WTC11 (cell line): ENCODE measurements at regions not wholly inside any gene's neighbourhood (a gene's known extent, or its start where the extent isn't known, plus 50 kb on each side); places are given as distances from the start of the nearest gene placed in this dataset.

Experiments
- ATAC-seq: fragments of 200-7000 bp; cut with Tn5 transposase; 2 replicates; pipeline ENCODE4 v1.10.0; 2021; ENCODE audit warnings: mild to moderate bottlenecking, moderate library complexity
- CTCF ChIA-PET: fragments of 300-600 bp; sonication (Branson Sonifier 250); formaldehyde crosslinking; loops from one replicate; lab custom pipeline; 2021; ENCODE audit warnings: antibody characterized with exemption; lab: Charles Lee
- POLR2A ChIA-PET: fragments of 350-600 bp; sonication (Branson Sonifier 250); formaldehyde crosslinking; loops from one replicate; lab custom pipeline; 2021; ENCODE audit warnings: antibody characterized with exemption; lab: Charles Lee
- DNase-seq: peaks from one replicate; pipeline ENCODE4 v3.0.0; 2021; ENCODE audit warnings: low spot score
- H3K27ac Mint-ChIP-seq: 2 replicates; pipeline ENCODE4 v1.8.0; 2021; ENCODE audit warnings: mixed read lengths
- H3K27me3 Mint-ChIP-seq: 2 replicates; pipeline ENCODE4 v1.8.0; 2021; ENCODE audit warnings: low read depth, mild to moderate bottlenecking, moderate library complexity, mixed read lengths
- H3K36me3 Mint-ChIP-seq: 2 replicates; pipeline ENCODE4 v1.8.0; 2021; ENCODE audit warnings: mixed read lengths
- H3K4me1 Mint-ChIP-seq: 2 replicates; pipeline ENCODE4 v1.8.0; 2022; ENCODE audit warnings: mixed read lengths
- H3K4me3 Mint-ChIP-seq: 2 replicates; pipeline ENCODE4 v1.8.0; 2021; ENCODE audit warnings: mild to moderate bottlenecking, moderate library complexity, mixed read lengths
- H3K9me3 Mint-ChIP-seq: 2 replicates; pipeline ENCODE4 v1.8.0; 2021; ENCODE audit warnings: mixed read lengths
- FOXP1 ChIP-seq: sonication (generic); formaldehyde crosslinking; IDR thresholded peaks from 2 replicates; pipeline ENCODE4 v1.8.0; 2022; ENCODE audit warnings: missing genetic modification reagents, mild to moderate bottlenecking, moderate library complexity, borderline replicate concordance
- JUN ChIP-seq: sonication (generic); formaldehyde crosslinking; IDR thresholded peaks from 2 replicates; pipeline ENCODE4 v1.8.0; 2023; ENCODE audit warnings: mild to moderate bottlenecking, missing genetic modification reagents
- KAT7 ChIP-seq: sonication (generic); formaldehyde crosslinking; IDR thresholded peaks from 2 replicates; pipeline ENCODE4 v1.8.1; 2023; ENCODE audit warnings: missing genetic modification reagents, mild to moderate bottlenecking, borderline replicate concordance
- NFE2L1 ChIP-seq: sonication (generic); formaldehyde crosslinking; IDR thresholded peaks from 2 replicates; pipeline ENCODE4 v1.8.1; 2023; ENCODE audit warnings: missing genetic modification reagents
- NR2C2 ChIP-seq: sonication (generic); formaldehyde crosslinking; IDR thresholded peaks from 2 replicates; pipeline ENCODE4 v1.8.0; 2022; ENCODE audit warnings: mild to moderate bottlenecking, missing genetic modification reagents
- OVOL2 ChIP-seq: fragments of 250-450 bp; sonication (Bioruptor Pico); IDR thresholded peaks from 2 replicates; pipeline ENCODE4 v1.9.0; 2021; ENCODE audit warnings: mild to moderate bottlenecking, borderline replicate concordance
- PRRX2 ChIP-seq: fragments of 250-450 bp; sonication (Bioruptor Pico); IDR thresholded peaks from 2 replicates; pipeline ENCODE4 v1.8.0; 2021; ENCODE audit warnings: mild to moderate bottlenecking
- RORB ChIP-seq: fragments of 250-450 bp; sonication (Bioruptor Pico); IDR thresholded peaks from 2 replicates; pipeline ENCODE4 v1.9.0; 2021; ENCODE audit warnings: mild to moderate bottlenecking
- SMAD4 ChIP-seq: sonication (generic); formaldehyde crosslinking; IDR thresholded peaks from 2 replicates; pipeline ENCODE4 v1.8.0; 2022; ENCODE audit warnings: mild to moderate bottlenecking, missing genetic modification reagents
- SOX15 ChIP-seq: fragments of 250-450 bp; sonication (Bioruptor Pico); IDR thresholded peaks from 2 replicates; pipeline ENCODE4 v1.9.0; 2021; ENCODE audit warnings: mild to moderate bottlenecking
- SP1 ChIP-seq: sonication (generic); formaldehyde crosslinking; conservative IDR thresholded peaks from 2 replicates; pipeline ENCODE4 v1.8.1; 2022; ENCODE audit warnings: missing genetic modification reagents
- TCF7 ChIP-seq: sonication (generic); formaldehyde crosslinking; IDR thresholded peaks from 2 replicates; pipeline ENCODE4 v1.8.0; 2022; ENCODE audit warnings: mild to moderate bottlenecking, low read depth, missing genetic modification reagents, moderate library complexity
- TEAD4 ChIP-seq: sonication (generic); formaldehyde crosslinking; IDR thresholded peaks from 2 replicates; pipeline ENCODE4 v1.8.0; 2022; ENCODE audit warnings: mild to moderate bottlenecking, missing genetic modification reagents
- ZBTB21 ChIP-seq: sonication (generic); formaldehyde crosslinking; IDR thresholded peaks from 2 replicates; pipeline ENCODE4 v1.8.1; 2023; ENCODE audit warnings: mild to moderate bottlenecking, missing genetic modification reagents, borderline replicate concordance
- ZNF121 ChIP-seq: sonication (generic); formaldehyde crosslinking; IDR thresholded peaks from 2 replicates; pipeline ENCODE4 v1.8.0; 2023; ENCODE audit warnings: missing genetic modification reagents
- ZNF219 ChIP-seq: sonication (generic); formaldehyde crosslinking; IDR thresholded peaks from 2 replicates; pipeline ENCODE4 v1.8.0; 2023; ENCODE audit warnings: missing genetic modification reagents, mild to moderate bottlenecking, borderline replicate concordance
- ZNF317 ChIP-seq: sonication (generic); formaldehyde crosslinking; IDR thresholded peaks from 2 replicates; pipeline ENCODE4 v1.8.1; 2023; ENCODE audit warnings: low read depth, mild to moderate bottlenecking, moderate library complexity, missing genetic modification reagents, borderline replicate concordance
- ZNF671 ChIP-seq: fragments of 250-450 bp; sonication (Bioruptor Pico); IDR thresholded peaks from 2 replicates; pipeline ENCODE4 v1.8.0; 2021; ENCODE audit warnings: mild to moderate bottlenecking
- TF ChIP-seq, protein P1 (sequence below): sonication (generic); formaldehyde crosslinking; IDR thresholded peaks from 2 replicates; pipeline ENCODE4 v1.8.1; 2023; ENCODE audit warnings: mild to moderate bottlenecking, moderate library complexity, missing genetic modification reagents
- TF ChIP-seq, protein P2 (sequence below): sonication (generic); formaldehyde crosslinking; IDR thresholded peaks from 2 replicates; pipeline ENCODE4 v1.8.1; 2022; ENCODE audit warnings: missing genetic modification reagents, borderline replicate concordance
- TF ChIP-seq, protein P3 (sequence below): sonication (generic); formaldehyde crosslinking; IDR thresholded peaks from 2 replicates; pipeline ENCODE4 v1.8.1; 2022; ENCODE audit warnings: mild to moderate bottlenecking, moderate library complexity, missing genetic modification reagents

DNA sequence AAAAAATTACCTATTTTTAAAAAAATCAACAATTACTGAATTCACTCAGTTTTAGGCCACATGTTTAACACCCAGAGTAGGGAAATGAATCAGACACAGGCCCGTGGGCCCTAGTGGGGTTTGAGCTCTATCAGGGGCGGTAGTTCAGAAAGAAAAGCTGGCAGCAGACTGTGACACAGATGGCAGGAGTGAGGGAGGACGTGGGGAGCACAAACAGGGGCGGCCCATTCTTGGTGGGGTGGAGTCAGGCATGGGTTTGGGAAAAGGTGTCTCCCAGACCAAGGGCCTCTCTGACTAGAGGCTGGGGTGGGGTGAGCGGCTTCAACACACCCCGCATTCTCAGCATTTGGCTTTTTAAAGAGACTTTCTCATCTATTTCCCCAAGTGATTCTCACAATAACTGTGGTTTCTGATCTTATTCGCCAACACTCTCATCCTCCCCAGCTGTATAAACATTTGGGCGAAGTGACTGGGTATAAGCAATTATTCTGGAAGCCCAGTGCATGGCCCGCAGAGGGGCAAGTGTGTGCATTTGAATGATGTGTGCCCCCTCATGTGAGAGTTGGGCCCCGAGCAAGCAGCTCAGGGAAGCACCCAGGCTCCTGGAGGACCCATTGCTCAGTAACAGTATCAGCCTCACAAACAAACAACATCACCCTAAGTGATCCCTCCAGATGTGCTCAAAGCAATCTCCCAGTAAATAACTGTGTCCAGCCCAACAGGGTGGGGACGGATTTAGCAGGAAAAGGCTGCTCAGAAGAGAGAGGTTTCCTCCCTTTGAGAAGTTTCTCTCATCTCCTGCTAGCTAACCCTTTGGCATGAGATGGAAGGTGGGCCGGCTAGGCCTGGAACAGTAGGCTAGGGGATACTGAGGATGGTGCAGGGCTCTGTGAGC is 437.6 kb upstream of the ZMIZ1 start:
- DNase-seq (no peak), ATAC-seq (no peak)
- no peaks in the 10 kb centered on the region for H3K36me3 Mint-ChIP-seq
- H3K9me3 Mint-ChIP-seq = no peaks in the 10 kb centered on the region
- ChIA-PET POLR2A (no interaction called here), CTCF (interaction anchor here (0.6 kb wide), 1 partner anchor 209 kb away, joined by 3 read pairs; no protein-coding TSS in a partner anchor)
- no peak overlapping the region for H3K4me3 Mint-ChIP-seq
- H3K4me1 Mint-ChIP-seq = no peaks in the 10 kb centered on the region
- TF ChIP-seq PRRX2 (CRISPR knock-in tag) (no peak), ZNF219 (CRISPR knock-in tag) (no peak), RORB (CRISPR knock-in tag) (no peak), NFE2L1 (no peak), ZNF671 (CRISPR knock-in tag) (no peak), FOXP1 (CRISPR knock-in tag) (no peak), SOX15 (CRISPR knock-in tag) (no peak), NR2C2 (CRISPR knock-in tag) (no peak), JUN (no peak), TEAD4 (CRISPR knock-in tag) (no peak), TCF7 (CRISPR knock-in tag) (no peak), ZNF121 (CRISPR knock-in tag) (no peak), SP1 (CRISPR knock-in tag) (no peak), KAT7 (CRISPR knock-in tag) (no peak), ZBTB21 (no peak), ZNF317 (CRISPR knock-in tag) (no peak), SMAD4 (no peak)
- TF ChIP-seq, protein P1, sequence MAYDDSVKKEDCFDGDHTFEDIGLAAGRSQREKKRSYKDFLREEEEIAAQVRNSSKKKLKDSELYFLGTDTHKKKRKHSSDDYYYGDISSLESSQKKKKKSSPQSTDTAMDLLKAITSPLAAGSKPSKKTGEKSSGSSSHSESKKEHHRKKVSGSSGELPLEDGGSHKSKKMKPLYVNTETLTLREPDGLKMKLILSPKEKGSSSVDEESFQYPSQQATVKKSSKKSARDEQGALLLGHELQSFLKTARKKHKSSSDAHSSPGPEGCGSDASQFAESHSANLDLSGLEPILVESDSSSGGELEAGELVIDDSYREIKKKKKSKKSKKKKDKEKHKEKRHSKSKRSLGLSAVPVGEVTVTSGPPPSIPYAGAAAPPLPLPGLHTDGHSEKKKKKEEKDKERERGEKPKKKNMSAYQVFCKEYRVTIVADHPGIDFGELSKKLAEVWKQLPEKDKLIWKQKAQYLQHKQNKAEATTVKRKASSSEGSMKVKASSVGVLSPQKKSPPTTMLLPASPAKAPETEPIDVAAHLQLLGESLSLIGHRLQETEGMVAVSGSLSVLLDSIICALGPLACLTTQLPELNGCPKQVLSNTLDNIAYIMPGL (CRISPR knock-in tag) = no peak
- TF ChIP-seq, protein P2, sequence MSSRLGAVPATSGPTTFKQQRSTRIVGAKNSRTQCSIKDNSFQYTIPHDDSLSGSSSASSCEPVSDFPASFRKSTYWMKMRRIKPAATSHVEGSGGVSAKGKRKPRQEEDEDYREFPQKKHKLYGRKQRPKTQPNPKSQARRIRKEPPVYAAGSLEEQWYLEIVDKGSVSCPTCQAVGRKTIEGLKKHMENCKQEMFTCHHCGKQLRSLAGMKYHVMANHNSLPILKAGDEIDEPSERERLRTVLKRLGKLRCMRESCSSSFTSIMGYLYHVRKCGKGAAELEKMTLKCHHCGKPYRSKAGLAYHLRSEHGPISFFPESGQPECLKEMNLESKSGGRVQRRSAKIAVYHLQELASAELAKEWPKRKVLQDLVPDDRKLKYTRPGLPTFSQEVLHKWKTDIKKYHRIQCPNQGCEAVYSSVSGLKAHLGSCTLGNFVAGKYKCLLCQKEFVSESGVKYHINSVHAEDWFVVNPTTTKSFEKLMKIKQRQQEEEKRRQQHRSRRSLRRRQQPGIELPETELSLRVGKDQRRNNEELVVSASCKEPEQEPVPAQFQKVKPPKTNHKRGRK (CRISPR knock-in tag) = no peak
- TF ChIP-seq, protein P3, sequence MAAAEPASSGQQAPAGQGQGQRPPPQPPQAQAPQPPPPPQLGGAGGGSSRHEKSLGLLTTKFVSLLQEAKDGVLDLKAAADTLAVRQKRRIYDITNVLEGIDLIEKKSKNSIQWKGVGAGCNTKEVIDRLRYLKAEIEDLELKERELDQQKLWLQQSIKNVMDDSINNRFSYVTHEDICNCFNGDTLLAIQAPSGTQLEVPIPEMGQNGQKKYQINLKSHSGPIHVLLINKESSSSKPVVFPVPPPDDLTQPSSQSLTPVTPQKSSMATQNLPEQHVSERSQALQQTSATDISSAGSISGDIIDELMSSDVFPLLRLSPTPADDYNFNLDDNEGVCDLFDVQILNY (CRISPR knock-in tag) = no peak
- H3K27ac Mint-ChIP-seq = no peak overlapping the region
- H3K27me3 Mint-ChIP-seq = no peaks in the 10 kb centered on the region; the same call in 1 of the 2 replicates

DNA sequence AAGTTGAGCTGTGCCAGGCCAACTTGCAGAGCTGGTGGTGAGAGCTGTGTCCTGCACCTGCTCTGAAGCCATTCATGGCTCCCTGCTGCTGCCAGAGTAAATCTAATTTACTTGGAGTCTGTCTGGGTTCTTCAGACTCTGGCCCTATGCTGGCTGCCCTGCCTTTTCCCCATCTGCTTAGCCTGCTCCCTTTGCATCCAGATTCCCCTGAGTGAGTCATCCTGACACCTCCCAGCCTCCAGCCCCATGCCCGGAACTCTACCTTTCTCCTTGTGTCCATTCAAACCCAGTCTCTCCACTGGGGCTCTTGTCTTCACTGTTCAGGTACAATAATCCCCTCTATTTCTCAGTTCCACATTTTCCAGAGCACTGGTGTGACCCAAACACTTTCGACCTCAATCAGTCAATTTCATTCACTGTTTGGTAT is 434.4 kb upstream of the ZMIZ1 start:
- no peaks in the 10 kb centered on the region; the same call in 1 of the 2 replicates for H3K27me3 Mint-ChIP-seq
- H3K36me3 Mint-ChIP-seq = no peaks in the 10 kb centered on the region
- H3K27ac Mint-ChIP-seq = no peak overlapping the region
- TF ChIP-seq OVOL2 (CRISPR knock-in tag) = no peak
- H3K4me3 Mint-ChIP-seq = no peak overlapping the region
- DNase-seq (no peak), ATAC-seq (peak; percentile 30; the same call in 1 of the 2 replicates)
- POLR2A ChIA-PET = interaction anchor here (1.2 kb wide), 1 partner anchor 114 kb away, joined by 5 read pairs; no protein-coding TSS in a partner anchor
- H3K9me3 Mint-ChIP-seq = 0 out of 2 replicates have a peak, but pooled peaks cover 3% of the 10 kb centered on the region
- CTCF ChIA-PET = interaction anchor here (1.7 kb wide), 1 partner anchor 23 kb away, joined by 5 read pairs; no protein-coding TSS in a partner anchor
- no peaks in the 10 kb centered on the region for H3K4me1 Mint-ChIP-seq
